Activated CD4-positive, alpha-beta T cell treated with anti-CD3 and anti-CD28 coated beads, Interleukin-2, amount 10 ng/mL, durations not matched to agents 7 days and 5 days (primary cell): ENCODE measurements at regions not wholly inside any gene's neighbourhood (a gene's known extent, or its start where the extent isn't known, plus 50 kb on each side); places are given as distances from the start of the nearest gene placed in this dataset.
A peak's percentile ranks its signal among the peaks of the same experiment; 100 is the strongest.
"Not testable (repeated sequence)": the region's sequence is repeated elsewhere in the genome, so short reads cannot be mapped to it uniquely, and the experiment has no call there.

ENCODE experiments used
- CTCF ChIA-PET: fragments of 350-600 bp; sonication (Branson Sonifier 250); formaldehyde crosslinking; loops from one replicate; lab custom pipeline; 2021; ENCODE audit warnings: antibody characterized with exemption; lab: Charles Lee
- POLR2A ChIA-PET: fragments of 350-600 bp; sonication (Branson Sonifier 250); formaldehyde crosslinking; loops from one replicate; lab custom pipeline; 2021; ENCODE audit warnings: antibody characterized with exemption; lab: Charles Lee
- DNase-seq: peaks from one replicate; pipeline ENCODE4 v3.0.0-alpha.2; 2020
- H3K27ac Mint-ChIP-seq: one replicate; pipeline ENCODE4 v1.8.0; 2021; ENCODE audit warnings: mild to moderate bottlenecking, moderate library complexity, mixed read lengths
- H3K27me3 Mint-ChIP-seq: one replicate; pipeline ENCODE4 v1.8.0; 2021; ENCODE audit warnings: mixed read lengths
- H3K36me3 Mint-ChIP-seq: one replicate; pipeline ENCODE4 v1.8.0; 2021; ENCODE audit warnings: low read depth, mixed read lengths
- H3K4me1 Mint-ChIP-seq: one replicate; pipeline ENCODE4 v1.8.0; 2021; ENCODE audit warnings: mixed read lengths
- H3K4me3 Mint-ChIP-seq: one replicate; pipeline ENCODE4 v1.8.0; 2021; ENCODE audit warnings: mild to moderate bottlenecking, moderate library complexity, mixed read lengths
- H3K9me3 Mint-ChIP-seq: one replicate; pipeline ENCODE4 v1.8.0; 2021; ENCODE audit warnings: mixed read lengths

- POLR2A ChIA-PET = no interaction called here
- Mint-ChIP-seq H3K4me1 (no peaks in the 10 kb centered on the region), H3K9me3 (no peaks in the 10 kb centered on the region), H3K27me3 (peaks cover 13% of the 10 kb centered on the region), H3K27ac (no peak overlapping the region), H3K36me3 (no peaks in the 10 kb centered on the region), H3K4me3 (no peak overlapping the region)
- CTCF ChIA-PET = no interaction called here
- no peak for DNase-seq
Observed at GRCh38 chr22:23467721-23468294, 112.3 kb downstream of the IGLL1 start.

- DNase-seq = no peak
- CTCF ChIA-PET = no interaction called here
Observed at GRCh38 chr22:23466351-23466750, 113.7 kb downstream of the IGLL1 start.

GRCh38 chr22:23464796-23465195 lies 115.3 kb downstream of the IGLL1 start:
- DNase-seq, H3K27ac Mint-ChIP-seq, CTCF ChIA-PET, H3K4me3 Mint-ChIP-seq, H3K4me1 Mint-ChIP-seq, H3K36me3 Mint-ChIP-seq, H3K9me3 Mint-ChIP-seq, POLR2A ChIA-PET: not testable (repeated sequence)
- H3K27me3 Mint-ChIP-seq = peaks cover 26% of the 10 kb centered on the region

More at GRCh38 chr22:23466351-23466750, 113.7 kb downstream of the IGLL1 start:
- Mint-ChIP-seq H3K4me1 (no peaks in the 10 kb centered on the region), H3K4me3 (no peak overlapping the region), H3K27ac (no peak overlapping the region), H3K36me3 (no peaks in the 10 kb centered on the region), H3K27me3 (peaks cover 23% of the 10 kb centered on the region), H3K9me3 (no peaks in the 10 kb centered on the region)
- POLR2A ChIA-PET = no interaction called here

- POLR2A ChIA-PET, H3K36me3 Mint-ChIP-seq, H3K9me3 Mint-ChIP-seq, DNase-seq, H3K4me3 Mint-ChIP-seq, H3K27ac Mint-ChIP-seq, CTCF ChIA-PET: not testable (repeated sequence)
- peaks cover 41% of the 10 kb centered on the region for H3K27me3 Mint-ChIP-seq
- peaks cover 10% of the 10 kb centered on the region for H3K4me1 Mint-ChIP-seq
Observed at GRCh38 chr22:23460517-23461031, 119.5 kb downstream of the IGLL1 start.

- H3K9me3 Mint-ChIP-seq, H3K27ac Mint-ChIP-seq, H3K4me3 Mint-ChIP-seq, DNase-seq, H3K36me3 Mint-ChIP-seq, CTCF ChIA-PET, POLR2A ChIA-PET: not testable (repeated sequence)
- Mint-ChIP-seq H3K27me3 (peaks cover 44% of the 10 kb centered on the region), H3K4me1 (peaks cover 10% of the 10 kb centered on the region)
Observed at GRCh38 chr22:23459645-23460516, 120.2 kb downstream of the IGLL1 start.

- Mint-ChIP-seq H3K27ac (no peak overlapping the region), H3K4me1 (peaks cover 10% of the 10 kb centered on the region), H3K27me3 (peaks cover 46% of the 10 kb centered on the region), H3K36me3 (no peaks in the 10 kb centered on the region), H3K4me3 (no peak overlapping the region), H3K9me3 (no peaks in the 10 kb centered on the region)
- ChIA-PET CTCF (no interaction called here), POLR2A (no interaction called here)
- no peak for DNase-seq
Observed at GRCh38 chr22:23458663-23459541, 121.2 kb downstream of the IGLL1 start.

GRCh38 chr22:23457380-23457985 lies 122.6 kb downstream of the IGLL1 start:
- no peak overlapping the region for H3K27ac Mint-ChIP-seq
- no peak overlapping the region for H3K4me3 Mint-ChIP-seq
- no peak for DNase-seq
- no peaks in the 10 kb centered on the region for H3K36me3 Mint-ChIP-seq
- POLR2A ChIA-PET = no interaction called here
- CTCF ChIA-PET = no interaction called here
- H3K4me1 Mint-ChIP-seq = peaks cover 10% of the 10 kb centered on the region
- no peaks in the 10 kb centered on the region for H3K9me3 Mint-ChIP-seq
- peaks cover 37% of the 10 kb centered on the region for H3K27me3 Mint-ChIP-seq

GRCh38 chr22:23456666-23457379 lies 123.3 kb downstream of the IGLL1 start:
- DNase-seq, POLR2A ChIA-PET, H3K4me3 Mint-ChIP-seq, H3K9me3 Mint-ChIP-seq, H3K36me3 Mint-ChIP-seq, CTCF ChIA-PET: not testable (repeated sequence)
- peak overlapping the region; percentile 41 for H3K27ac Mint-ChIP-seq
- H3K4me1 Mint-ChIP-seq = peaks cover 10% of the 10 kb centered on the region
- H3K27me3 Mint-ChIP-seq = peaks cover 39% of the 10 kb centered on the region

GRCh38 chr22:23454345-23454744 lies 125.7 kb downstream of the IGLL1 start:
- DNase-seq, H3K4me3 Mint-ChIP-seq, H3K9me3 Mint-ChIP-seq, H3K27ac Mint-ChIP-seq, H3K36me3 Mint-ChIP-seq, POLR2A ChIA-PET: not testable (repeated sequence)
- Mint-ChIP-seq H3K27me3 (peaks cover 31% of the 10 kb centered on the region), H3K4me1 (peaks cover 10% of the 10 kb centered on the region)
- CTCF ChIA-PET = interaction anchor here (0.6 kb wide), 1 partner anchor 42 kb away, joined by 3 read pairs; no protein-coding TSS in a partner anchor

- peaks cover 10% of the 10 kb centered on the region for H3K4me1 Mint-ChIP-seq
- POLR2A ChIA-PET = no interaction called here
- no peak overlapping the region for H3K27ac Mint-ChIP-seq
- no peak overlapping the region for H3K4me3 Mint-ChIP-seq
- CTCF ChIA-PET = no interaction called here
- peaks cover 31% of the 10 kb centered on the region for H3K27me3 Mint-ChIP-seq
- no peaks in the 10 kb centered on the region for H3K36me3 Mint-ChIP-seq
- no peaks in the 10 kb centered on the region for H3K9me3 Mint-ChIP-seq
- no peak for DNase-seq
Observed at GRCh38 chr22:23453277-23453676, 126.8 kb downstream of the IGLL1 start.

- Mint-ChIP-seq H3K9me3 (no peaks in the 10 kb centered on the region), H3K27ac (no peak overlapping the region), H3K4me1 (peaks cover 10% of the 10 kb centered on the region), H3K36me3 (no peaks in the 10 kb centered on the region), H3K27me3 (peaks cover 28% of the 10 kb centered on the region), H3K4me3 (no peak overlapping the region)
- no peak for DNase-seq
- ChIA-PET POLR2A (no interaction called here), CTCF (no interaction called here)
Observed at GRCh38 chr22:23452231-23453010, 127.7 kb downstream of the IGLL1 start.
